HFFc6 (cell line): ENCODE measurements at regions not wholly inside any gene's neighbourhood (a gene's known extent, or its start where the extent isn't known, plus 50 kb on each side); places are given as distances from the start of the nearest gene placed in this dataset.
A peak's percentile ranks its signal among the peaks of the same experiment; 100 is the strongest.

Source experiments
- DNase-seq: peaks from one replicate; pipeline ENCODE4 v3.0.0-alpha.2; 2018
- H3K27ac Mint-ChIP-seq: 2 replicates; pipeline ENCODE4 v1.8.0; 2020; ENCODE audit warnings: mild to moderate bottlenecking, mixed read lengths
- H3K27me3 Mint-ChIP-seq: 2 replicates; pipeline ENCODE4 v1.8.0; 2021; ENCODE audit warnings: mild to moderate bottlenecking, moderate library complexity, mixed read lengths; ENCODE audit not compliant: insufficient read depth
- H3K36me3 Mint-ChIP-seq: 2 replicates; pipeline ENCODE4 v1.8.0; 2021; ENCODE audit warnings: low read depth, mixed read lengths
- H3K4me1 Mint-ChIP-seq: 2 replicates; pipeline ENCODE4 v1.8.0; 2020; ENCODE audit warnings: low read depth, mixed read lengths
- H3K4me3 Mint-ChIP-seq: 2 replicates; pipeline ENCODE4 v1.8.0; 2020; ENCODE audit warnings: mild to moderate bottlenecking, moderate library complexity, mixed read lengths
- H3K9me3 Mint-ChIP-seq: 2 replicates; pipeline ENCODE4 v1.8.0; 2020; ENCODE audit warnings: mild to moderate bottlenecking, mixed read lengths
- CTCF ChIP-seq: fragments of 200-600 bp; sonication (generic); IDR thresholded peaks from 2 replicates; pipeline ENCODE4 v1.5.0; 2021; ENCODE audit warnings: antibody characterized with exemption, mild to moderate bottlenecking

GRCh38 chr2:150625741-150626140 is 138.3 kb upstream of the RND3 start:
- no peak for DNase-seq
- Mint-ChIP-seq H3K9me3 (peaks cover 16% of the 10 kb centered on the region; the same call in 1 of the 2 replicates), H3K27me3 (peaks cover 7% of the 10 kb centered on the region; the same call in 1 of the 2 replicates), H3K36me3 (peaks cover 15% of the 10 kb centered on the region), H3K27ac (peak overlapping the region; percentile 48), H3K4me3 (no peak overlapping the region), H3K4me1 (peaks cover 74% of the 10 kb centered on the region)
- no peak for TF ChIP-seq CTCF

- peaks cover 7% of the 10 kb centered on the region; the same call in 1 of the 2 replicates for H3K27me3 Mint-ChIP-seq
- H3K36me3 Mint-ChIP-seq, result peaks cover 15% of the 10 kb centered on the region
- H3K9me3 Mint-ChIP-seq, result peaks cover 16% of the 10 kb centered on the region; the same call in 1 of the 2 replicates
- H3K27ac Mint-ChIP-seq, result peak overlapping the region; percentile 57; the same call in 1 of the 2 replicates
- DNase-seq, result peak; percentile 54
- no peak for TF ChIP-seq CTCF
- no peak overlapping the region for H3K4me3 Mint-ChIP-seq
- H3K4me1 Mint-ChIP-seq, result peaks cover 74% of the 10 kb centered on the region
These were observed 137.8 kb upstream of the RND3 start for GRCh38 chr2:150625303-150625702.

GRCh38 chr2:150624001-150624401 is 136.5 kb upstream of the RND3 start:
- no peak for TF ChIP-seq CTCF
- Mint-ChIP-seq H3K9me3 (peaks cover 16% of the 10 kb centered on the region; the same call in 1 of the 2 replicates), H3K4me1 (peaks cover 87% of the 10 kb centered on the region), H3K27me3 (peaks cover 7% of the 10 kb centered on the region; the same call in 1 of the 2 replicates), H3K36me3 (peaks cover 15% of the 10 kb centered on the region), H3K4me3 (no peak overlapping the region), H3K27ac (peak overlapping the region; percentile 57)
- no peak for DNase-seq

GRCh38 chr2:150621526-150622213 is 134.2 kb upstream of the RND3 start:
- Mint-ChIP-seq H3K27me3 (peaks cover 4% of the 10 kb centered on the region; the same call in 1 of the 2 replicates), H3K9me3 (peaks cover 14% of the 10 kb centered on the region; the same call in 1 of the 2 replicates), H3K36me3 (peaks cover 20% of the 10 kb centered on the region), H3K4me3 (peak overlapping the region; percentile 80), H3K4me1 (peaks cover 90% of the 10 kb centered on the region), H3K27ac (peak overlapping the region; percentile 92)
- no peak for TF ChIP-seq CTCF
- DNase-seq, result peak; percentile 91

GRCh38 chr2:150620855-150621254 is 133.4 kb upstream of the RND3 start:
- peak overlapping the region; percentile 92 for H3K27ac Mint-ChIP-seq
- peaks cover 3% of the 10 kb centered on the region; the same call in 1 of the 2 replicates for H3K27me3 Mint-ChIP-seq
- peaks cover 12% of the 10 kb centered on the region for H3K36me3 Mint-ChIP-seq
- DNase-seq, result peak; percentile 28
- peaks cover 82% of the 10 kb centered on the region for H3K4me1 Mint-ChIP-seq
- peaks cover 5% of the 10 kb centered on the region; the same call in 1 of the 2 replicates for H3K9me3 Mint-ChIP-seq
- TF ChIP-seq CTCF, result no peak
- H3K4me3 Mint-ChIP-seq, result peak overlapping the region; percentile 54
